Ascending aorta (tissue), 2 donors: ENCODE measurements at regions not wholly inside any gene's neighbourhood (a gene's known extent, or its start where the extent isn't known, plus 50 kb on each side); places are given as distances from the start of the nearest gene placed in this dataset.

ENCODE experiments used
- DNase-seq, 2 donors: peaks; one replicate each; pipeline ENCODE4 v3.0.0-alpha.2; 2019; ENCODE audit warnings: low spot score in 2 of 2
- H3K27ac ChIP-seq, 2 donors: fragments of 200-600 bp; sonication (generic); one replicate each; pipeline ENCODE4 v1.5.1; 2016 to 2017; ENCODE audit warnings: mild to moderate bottlenecking in 1 of 2
- H3K27me3 ChIP-seq: fragments of 200-600 bp; sonication (generic); one replicate; pipeline ENCODE4 v1.5.1; 2017
- H3K36me3 ChIP-seq, 2 donors: fragments of 200-600 bp; sonication (generic); one replicate each; pipeline ENCODE4 v1.5.1; 2016
- H3K4me1 ChIP-seq, 2 donors: fragments of 200-600 bp; sonication (generic); one replicate each; pipeline ENCODE4 v1.5.1; 2016 to 2017; ENCODE audit warnings: mild to moderate bottlenecking in 1 of 2
- H3K4me3 ChIP-seq, 2 donors: fragments of 200-600 bp; sonication (generic); one replicate each; pipeline ENCODE4 v1.5.1; 2016 to 2017; ENCODE audit warnings: mild to moderate bottlenecking in 1 of 2
- H3K9me3 ChIP-seq, 2 donors: fragments of 200-600 bp; sonication (generic); one replicate each; pipeline ENCODE4 v1.5.1; 2016
- intact Hi-C: fragments of 100-400 bp; cut with DNase I; formaldehyde crosslinking; loops from one replicate; pipeline ENCODE4 v1.15.1; 2023
- TF ChIP-seq, protein P1 (sequence below), 3 experiments: fragments of 200-600 bp in 2 of 3; fragments of 450-650 bp in 1 of 3; sonication (generic) in 2 of 3; IDR thresholded peaks; one replicate each; pipeline ENCODE4 v1.5.1; 2016 to 2019; ENCODE audit warnings: antibody characterized with exemption in 3 of 3, mild to moderate bottlenecking in 1 of 3, moderate library complexity in 1 of 3

DNA sequence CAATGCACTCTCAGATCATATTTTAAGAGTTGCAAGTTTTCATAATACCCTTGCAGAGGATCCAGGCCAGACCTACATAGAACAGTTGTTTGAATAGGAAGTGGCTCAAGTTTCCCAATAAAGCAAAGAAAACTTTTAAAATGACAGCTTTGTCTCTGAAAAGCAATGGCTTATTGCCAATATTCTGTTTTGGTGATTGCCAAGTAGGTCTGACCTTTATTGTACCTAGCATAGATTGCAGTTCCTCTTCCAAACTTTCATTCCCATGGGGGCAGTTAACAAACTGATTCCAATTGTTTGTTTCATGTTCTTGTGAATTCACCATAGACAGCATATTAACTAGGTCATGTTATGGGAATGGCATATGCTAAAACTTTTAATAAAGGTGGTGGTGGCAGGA is 664.6 kb upstream of the CA10 start:
- H3K4me3 ChIP-seq: no peak overlapping the region
- no peaks in the 10 kb centered on the region for H3K4me1 ChIP-seq
- TF ChIP-seq, protein P1, sequence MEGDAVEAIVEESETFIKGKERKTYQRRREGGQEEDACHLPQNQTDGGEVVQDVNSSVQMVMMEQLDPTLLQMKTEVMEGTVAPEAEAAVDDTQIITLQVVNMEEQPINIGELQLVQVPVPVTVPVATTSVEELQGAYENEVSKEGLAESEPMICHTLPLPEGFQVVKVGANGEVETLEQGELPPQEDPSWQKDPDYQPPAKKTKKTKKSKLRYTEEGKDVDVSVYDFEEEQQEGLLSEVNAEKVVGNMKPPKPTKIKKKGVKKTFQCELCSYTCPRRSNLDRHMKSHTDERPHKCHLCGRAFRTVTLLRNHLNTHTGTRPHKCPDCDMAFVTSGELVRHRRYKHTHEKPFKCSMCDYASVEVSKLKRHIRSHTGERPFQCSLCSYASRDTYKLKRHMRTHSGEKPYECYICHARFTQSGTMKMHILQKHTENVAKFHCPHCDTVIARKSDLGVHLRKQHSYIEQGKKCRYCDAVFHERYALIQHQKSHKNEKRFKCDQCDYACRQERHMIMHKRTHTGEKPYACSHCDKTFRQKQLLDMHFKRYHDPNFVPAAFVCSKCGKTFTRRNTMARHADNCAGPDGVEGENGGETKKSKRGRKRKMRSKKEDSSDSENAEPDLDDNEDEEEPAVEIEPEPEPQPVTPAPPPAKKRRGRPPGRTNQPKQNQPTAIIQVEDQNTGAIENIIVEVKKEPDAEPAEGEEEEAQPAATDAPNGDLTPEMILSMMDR (IDR thresholded peaks at IDR 0.05): no peak
- no peaks in the 10 kb centered on the region for H3K9me3 ChIP-seq
- no peaks in the 10 kb centered on the region for H3K36me3 ChIP-seq
- intact Hi-C loops: no loop called here
- no peak overlapping the region for H3K27ac ChIP-seq
- H3K27me3 ChIP-seq: no peaks in the 10 kb centered on the region
- no peak for DNase-seq

DNA sequence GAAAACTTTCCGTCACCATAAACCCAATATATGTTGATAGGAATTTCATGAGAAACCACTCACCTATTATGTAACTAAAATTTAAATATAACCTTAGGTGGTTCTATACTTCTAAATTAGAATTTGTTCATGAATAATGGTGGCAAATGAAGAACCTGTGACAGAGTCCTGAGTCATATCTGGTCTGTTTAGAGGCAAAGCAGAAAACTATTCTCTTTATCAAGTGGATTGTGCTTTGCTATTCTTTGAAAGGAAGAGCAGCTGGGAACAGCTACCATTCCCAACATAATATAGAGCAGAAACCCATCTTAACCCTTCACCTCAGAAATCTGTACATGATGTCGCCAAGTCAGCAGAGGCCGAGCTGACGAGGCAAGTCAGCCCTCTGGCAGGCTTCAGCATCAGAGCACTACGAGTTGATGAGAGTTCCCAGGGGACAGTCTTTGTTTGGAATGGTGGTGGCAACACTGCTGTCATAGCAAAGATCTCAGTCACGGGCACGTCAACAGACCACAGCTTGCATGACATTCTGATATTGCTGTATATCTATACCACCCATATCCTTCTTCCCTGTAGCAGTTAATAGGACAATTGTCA is 631.9 kb upstream of the CA10 start:
- no peaks in the 10 kb centered on the region for H3K36me3 ChIP-seq
- intact Hi-C loops: no loop called here
- H3K27me3 ChIP-seq: no peaks in the 10 kb centered on the region
- TF ChIP-seq, protein P1 (IDR thresholded peaks at IDR 0.05): no peak
- no peaks in the 10 kb centered on the region for H3K9me3 ChIP-seq
- no peaks in the 10 kb centered on the region for H3K4me1 ChIP-seq
- H3K27ac ChIP-seq: no peak overlapping the region
- no peak for DNase-seq
- no peak overlapping the region for H3K4me3 ChIP-seq

DNA sequence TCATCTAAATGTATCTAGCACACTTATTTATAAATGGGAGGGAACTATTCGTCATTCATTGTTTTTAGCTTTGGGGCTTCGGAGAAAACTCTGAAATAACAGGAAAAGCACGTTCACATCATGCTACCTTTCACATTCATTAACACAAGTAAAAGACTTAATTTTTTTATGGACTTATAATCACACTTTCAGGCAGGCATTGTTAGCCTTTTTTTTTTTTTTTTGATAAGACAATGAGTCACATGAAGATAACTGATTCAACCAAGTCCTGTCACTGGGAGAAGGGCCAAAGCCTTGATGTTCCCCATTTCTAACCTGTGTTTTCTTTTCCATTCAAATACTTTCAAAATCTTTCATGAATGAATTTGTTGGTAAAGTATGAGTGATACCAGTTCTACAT is 631.3 kb upstream of the CA10 start:
- no peak for DNase-seq
- H3K36me3 ChIP-seq: no peaks in the 10 kb centered on the region
- no peak overlapping the region for H3K27ac ChIP-seq
- intact Hi-C loops: no loop called here
- no peaks in the 10 kb centered on the region for H3K27me3 ChIP-seq
- TF ChIP-seq, protein P1 (IDR thresholded peaks at IDR 0.05): no peak
- H3K4me3 ChIP-seq: no peak overlapping the region
- no peaks in the 10 kb centered on the region for H3K9me3 ChIP-seq
- H3K4me1 ChIP-seq: no peaks in the 10 kb centered on the region

DNA sequence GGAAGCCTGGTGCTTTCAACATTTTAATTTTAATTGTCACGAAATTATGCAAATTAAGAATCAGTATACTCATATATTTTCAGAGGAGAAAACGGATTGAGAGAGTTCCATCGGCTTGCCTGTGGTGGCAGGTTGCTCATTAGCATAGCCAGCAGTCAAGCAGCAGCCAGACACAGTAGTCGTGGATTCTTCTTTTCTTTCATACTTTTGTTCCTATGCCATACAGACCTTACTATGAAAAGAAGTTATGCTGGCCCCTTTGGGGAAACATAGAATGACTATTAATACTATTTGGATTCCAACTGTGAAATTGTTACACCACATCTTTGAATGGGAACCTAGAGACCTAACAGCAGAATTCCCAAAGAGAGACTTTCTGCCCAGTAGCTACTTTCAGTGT is 617.7 kb upstream of the CA10 start:
- Histone ChIP-seq H3K9me3 (peaks cover 0 to 5% of the 10 kb centered on the region in 2 donors), H3K4me3 (no peak overlapping the region), H3K4me1 (no peaks in the 10 kb centered on the region), H3K27me3 (no peaks in the 10 kb centered on the region), H3K27ac (no peak overlapping the region), H3K36me3 (no peaks in the 10 kb centered on the region)
- DNase-seq: no peak
- TF ChIP-seq, protein P1 (IDR thresholded peaks at IDR 0.05): no peak
- intact Hi-C loops: no loop called here

DNA sequence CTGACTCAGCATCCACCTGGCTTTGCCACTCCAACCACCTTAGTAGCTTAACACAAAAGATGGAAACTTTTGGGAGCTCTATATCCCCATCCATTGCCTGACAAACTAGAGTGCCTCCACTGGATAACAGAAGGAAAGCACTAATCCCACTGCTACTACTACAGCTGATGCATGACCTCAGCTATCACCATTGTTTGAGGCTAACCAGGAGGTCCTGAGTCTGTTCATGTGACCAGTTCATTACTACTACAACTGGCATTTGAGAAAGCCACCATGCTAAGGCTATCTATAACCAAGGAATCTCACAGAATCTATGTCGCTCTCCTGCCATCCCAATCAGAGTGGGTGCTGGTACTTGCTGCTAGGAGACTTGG is 604.3 kb upstream of the CA10 start:
- Histone ChIP-seq H3K4me1 (no peaks in the 10 kb centered on the region), H3K36me3 (no peaks in the 10 kb centered on the region), H3K27me3 (no peaks in the 10 kb centered on the region), H3K9me3 (no peaks in the 10 kb centered on the region), H3K27ac (no peak overlapping the region), H3K4me3 (no peak overlapping the region)
- no peak for DNase-seq
- TF ChIP-seq, protein P1 (IDR thresholded peaks at IDR 0.05): no peak
- intact Hi-C loops: no loop called here
